GM19455 (cell line): ENCODE measurements at regions not wholly inside any gene's neighbourhood (a gene's known extent, or its start where the extent isn't known, plus 50 kb on each side); places are given as distances from the start of the nearest gene placed in this dataset.
"Not testable (repeated sequence)": the region's sequence is repeated elsewhere in the genome, so short reads cannot be mapped to it uniquely, and the experiment has no call there.

Source experiments
- ATAC-seq: cut with Tn5 transposase; IDR thresholded peaks from one replicate; pipeline ENCODE4 v1.9.1; 2021; ENCODE audit not compliant: unreplicated experiment

- ATAC-seq, result no peak
Observed at GRCh38 chr2:41033127-41033526, 581.2 kb upstream of the SLC8A1 start.

GRCh38 chr2:41038408-41038807 is 586.5 kb upstream of the SLC8A1 start:
- no peak for ATAC-seq

- ATAC-seq, result not testable (repeated sequence)
Observed at GRCh38 chr2:41039750-41040149, 587.9 kb upstream of the SLC8A1 start.

DNA sequence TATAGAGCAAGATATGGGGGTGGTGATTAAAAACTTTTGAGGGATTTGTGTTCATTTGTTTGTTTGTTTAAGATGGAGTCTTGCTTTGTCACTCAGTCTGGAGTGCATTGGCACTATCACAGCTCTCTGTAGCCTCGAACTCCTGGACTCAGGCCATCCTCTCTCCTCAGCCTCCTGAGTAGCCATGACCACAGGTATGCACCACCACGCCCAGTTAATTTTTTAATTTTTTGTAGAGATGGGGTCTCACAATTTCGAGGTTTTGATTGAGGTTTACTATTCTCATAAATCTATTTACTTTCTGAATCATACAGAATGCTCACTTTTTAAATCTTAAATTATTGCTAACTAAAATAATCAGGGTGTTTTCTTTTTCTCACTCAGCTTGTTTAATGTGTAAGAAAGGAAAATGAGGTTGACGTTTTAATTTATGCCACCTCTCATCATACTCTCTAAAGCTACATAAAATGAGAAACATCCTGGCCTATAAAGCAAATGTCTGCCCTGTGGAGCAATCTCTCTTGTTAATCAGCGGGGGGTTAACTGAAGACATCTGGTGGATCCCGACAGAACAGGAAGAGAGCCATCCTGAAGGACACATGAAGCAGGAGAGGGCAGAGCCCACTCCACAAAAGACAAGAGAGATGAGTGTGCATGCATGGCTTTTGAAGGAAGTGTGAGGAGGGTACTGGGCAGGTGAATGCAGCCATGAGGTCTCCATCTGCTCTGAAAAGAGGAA is 589.1 kb upstream of the SLC8A1 start:
- no peak for ATAC-seq

GRCh38 chr2:41042343-41042742 is 590.5 kb upstream of the SLC8A1 start:
- ATAC-seq, result no peak

GRCh38 chr2:41061356-41061755 is 609.5 kb upstream of the SLC8A1 start:
- no peak for ATAC-seq

- no peak for ATAC-seq
Observed at GRCh38 chr2:41062336-41062735, 610.4 kb upstream of the SLC8A1 start.

- ATAC-seq, result no peak
Observed at GRCh38 chr2:41066168-41066567, 614.3 kb upstream of the SLC8A1 start.

GRCh38 chr2:41068740-41069139 is 616.9 kb upstream of the SLC8A1 start:
- ATAC-seq, result no peak

- no peak for ATAC-seq
Observed at GRCh38 chr2:41078341-41078740, 626.5 kb upstream of the SLC8A1 start.

DNA sequence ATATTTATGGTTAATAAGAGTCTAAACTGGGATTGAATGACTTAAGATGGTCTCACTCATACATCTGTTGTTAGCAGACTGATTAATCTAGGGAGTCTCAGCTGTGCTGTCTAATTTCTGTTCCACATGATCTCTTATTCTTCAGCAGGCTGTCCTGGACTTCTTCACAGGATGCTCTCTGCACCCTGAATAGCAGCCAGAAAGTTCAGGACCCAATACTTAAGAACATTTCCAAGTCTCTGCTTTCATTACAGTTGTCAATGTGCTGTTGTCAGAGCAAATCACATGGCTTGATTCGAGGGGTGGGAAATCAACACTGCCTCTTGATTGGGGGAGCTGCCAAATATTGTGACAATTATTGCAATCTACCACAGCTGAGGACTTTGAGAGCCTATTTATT is 627.1 kb upstream of the SLC8A1 start:
- no peak for ATAC-seq

DNA sequence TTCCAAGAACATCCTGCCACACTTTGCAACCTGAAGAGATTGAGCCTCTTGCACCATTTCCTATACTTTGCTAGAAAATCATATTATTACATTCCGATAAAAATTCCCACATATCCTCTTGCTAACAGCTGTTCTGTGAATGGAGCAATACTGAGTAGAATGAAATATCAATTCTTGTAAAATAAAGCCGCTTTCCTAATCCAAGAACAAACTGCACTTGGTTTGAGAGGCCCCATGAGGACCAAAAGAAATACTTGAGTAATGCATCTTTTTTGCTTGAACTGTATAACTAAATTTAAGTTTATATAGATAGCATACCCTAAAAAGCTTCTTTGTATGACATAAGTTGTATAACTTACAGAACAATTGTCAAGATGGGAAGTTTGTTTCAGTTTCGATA is 632.4 kb upstream of the SLC8A1 start:
- no peak for ATAC-seq

- no peak for ATAC-seq
Observed at GRCh38 chr2:41087946-41088345, 636.1 kb upstream of the SLC8A1 start.

DNA sequence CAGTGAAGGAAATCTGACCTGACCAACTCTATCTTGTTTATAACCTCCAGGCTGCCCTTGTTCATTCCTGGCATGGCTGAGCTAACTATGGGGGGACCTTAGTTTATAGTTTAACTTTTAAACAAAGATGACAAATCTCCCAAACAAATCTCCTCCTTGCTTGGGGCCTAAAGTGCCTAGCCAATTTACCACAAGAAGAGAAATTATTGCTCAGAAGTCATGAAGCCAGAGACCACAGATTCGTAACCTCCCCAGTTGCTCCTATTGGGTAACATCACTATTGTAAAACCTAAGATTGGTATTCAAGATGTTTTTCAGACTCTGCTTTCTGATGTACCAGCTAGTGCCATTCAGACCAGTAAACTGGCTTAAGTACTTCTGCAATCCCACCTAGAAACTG is 649.4 kb upstream of the SLC8A1 start:
- no peak for ATAC-seq

GRCh38 chr2:41109744-41110143 is 657.9 kb upstream of the SLC8A1 start:
- ATAC-seq, result no peak

DNA sequence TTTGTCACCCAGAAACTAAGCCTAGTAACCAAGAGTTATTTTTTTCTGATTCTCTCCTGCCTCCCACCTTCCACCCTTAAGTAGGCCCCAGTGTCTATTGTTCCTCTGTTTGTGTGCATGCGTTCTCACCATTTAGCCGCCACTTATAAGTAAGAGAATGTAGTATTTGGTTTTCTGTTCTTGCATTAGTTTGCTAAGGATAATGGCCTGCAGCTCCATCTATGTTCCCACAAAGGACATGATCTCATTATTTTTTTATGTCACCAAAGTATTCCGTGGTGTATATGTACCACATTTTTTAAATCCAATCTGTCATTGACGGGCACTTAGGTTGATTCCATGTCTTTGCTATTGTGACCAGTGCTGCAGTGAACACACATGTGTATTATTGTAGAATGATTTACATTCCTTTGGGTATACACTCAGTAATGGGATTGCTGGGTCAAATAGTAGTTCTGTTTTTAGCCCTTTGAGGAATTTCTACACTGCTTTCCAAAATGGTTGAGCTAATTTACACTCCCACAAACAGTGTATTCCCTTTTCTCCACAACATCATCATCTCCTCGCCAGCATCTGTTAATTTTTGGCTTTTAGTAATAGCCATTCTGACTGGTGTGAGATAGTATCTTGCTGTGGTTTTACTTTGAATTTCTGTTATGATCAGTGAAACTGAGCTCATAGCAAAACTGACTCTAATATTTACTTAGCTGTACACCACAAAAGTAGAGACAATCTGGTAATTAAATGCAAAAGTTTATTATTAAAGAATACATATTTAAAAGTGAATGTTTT is 660.1 kb upstream of the SLC8A1 start:
- ATAC-seq, result no peak

- no peak for ATAC-seq
Observed at GRCh38 chr2:41116106-41116797, 664.4 kb upstream of the SLC8A1 start.

- ATAC-seq, result no peak
Observed at GRCh38 chr2:41119489-41119888, 667.6 kb upstream of the SLC8A1 start.

DNA sequence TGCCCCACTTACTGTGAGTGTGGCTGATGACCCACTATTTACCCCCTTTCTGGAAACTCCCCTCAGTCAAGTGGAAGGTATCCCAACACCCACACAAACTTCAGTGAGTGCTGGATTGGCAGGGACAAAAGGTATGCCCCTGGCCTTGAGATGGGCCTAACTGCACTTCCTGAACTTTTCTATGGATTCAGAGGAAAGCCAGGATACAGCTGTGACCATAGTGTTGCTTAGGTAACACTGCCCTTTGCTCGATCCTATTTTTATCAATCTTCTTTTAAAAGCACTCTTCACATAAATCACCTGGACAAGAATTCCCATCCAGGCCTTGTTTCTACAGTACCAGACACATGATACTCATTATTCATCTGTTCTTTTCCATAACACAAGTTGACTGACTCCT is 671.5 kb upstream of the SLC8A1 start:
- no peak for ATAC-seq

DNA sequence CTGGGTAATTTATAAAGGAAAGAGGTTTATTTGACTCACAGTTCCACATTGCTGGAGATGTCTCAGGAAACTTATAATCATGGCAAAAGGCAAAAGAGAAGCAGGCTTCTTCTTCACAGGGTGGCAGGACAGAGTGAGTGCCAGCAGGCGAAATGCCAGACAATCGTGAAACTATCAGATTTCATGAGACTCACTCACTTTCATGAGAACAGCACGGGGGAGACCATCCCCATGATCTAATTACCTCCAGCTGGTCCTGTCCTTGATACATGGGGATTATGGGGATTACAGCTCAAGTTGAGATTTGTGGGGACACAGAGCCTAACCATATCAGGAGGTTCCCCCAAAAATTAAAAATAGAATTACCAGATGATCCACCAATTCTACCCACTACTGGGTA is 675.5 kb upstream of the SLC8A1 start:
- no peak for ATAC-seq

DNA sequence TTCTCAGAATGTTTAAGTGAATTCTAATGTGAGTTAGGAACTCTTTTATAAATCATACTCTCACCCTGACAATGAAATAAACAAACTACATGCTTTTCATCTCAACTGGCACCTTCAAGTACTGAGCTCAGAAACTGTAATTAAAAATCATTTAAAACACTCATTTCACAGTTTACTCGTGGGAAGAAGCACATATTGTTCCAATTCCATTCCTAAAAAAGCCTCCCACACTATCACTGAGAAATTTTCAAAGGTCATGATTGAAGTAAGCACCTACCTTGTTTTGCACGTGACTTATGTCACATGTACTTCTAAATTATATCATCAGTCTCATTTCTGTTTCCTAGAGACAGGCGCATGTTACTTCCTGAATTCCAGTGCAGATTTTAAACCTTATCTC is 678.1 kb upstream of the SLC8A1 start:
- no peak for ATAC-seq

DNA sequence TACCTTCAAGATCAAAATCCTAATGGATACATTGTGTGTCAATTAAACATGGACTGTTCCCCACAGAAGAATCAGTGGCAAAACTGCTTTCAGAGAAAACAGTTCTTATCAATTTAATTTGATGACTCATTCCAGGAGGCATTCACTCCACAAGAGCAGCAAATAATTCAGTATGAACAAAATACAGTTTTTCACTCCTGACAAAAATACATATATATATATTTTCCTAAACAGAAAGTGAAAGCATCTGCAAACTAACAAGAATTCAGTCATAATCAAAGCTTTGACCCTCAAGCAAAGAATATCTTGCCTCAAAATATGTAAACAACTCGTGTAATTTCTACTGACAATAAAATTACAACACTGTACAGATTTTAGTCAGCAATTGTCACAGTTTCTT is 685.1 kb upstream of the SLC8A1 start:
- no peak for ATAC-seq
